ENCODE measurements at regions not wholly inside any gene's neighbourhood (a gene's known extent, or its start where the extent isn't known, plus 50 kb on each side); places are given as distances from the start of the nearest gene placed in this dataset.

- H3K9ac ChIP-seq (ENCODE audit: low read length), result no peak overlapping the region
- CTCF ChIA-PET, result no interaction called here
- H3K27ac ChIP-seq (ENCODE audit: low read depth, low read length), result no peak overlapping the region
- peaks cover 0 to 4% of the 10 kb centered on the region in 2 experiments; a peak in 1 of 4 replicates for H3K9me3 ChIP-seq (ENCODE audit: control insufficient read depth in 1 of 2, insufficient read depth in 1 of 2, low read depth in 1 of 2, low read length in 2 of 2)
- no peaks in the 10 kb centered on the region for H3K27me3 ChIP-seq (ENCODE audit: insufficient read depth, low read length)
- no peak overlapping the region for H3K4me2 ChIP-seq (ENCODE audit: low read length)
- no peaks in the 10 kb centered on the region for H3K9me2 ChIP-seq (ENCODE audit: insufficient read depth)
- DNase-seq (ENCODE audit: low read depth, low spot score), result no peak
- no peaks in the 10 kb centered on the region for H3K36me3 ChIP-seq (ENCODE audit: control insufficient read depth in 1 of 2, insufficient read depth in 2 of 2, low read length in 2 of 2)
- no peak for ATAC-seq
- RAD21 ChIA-PET (ENCODE audit: low non-redundant PET in 1 of 2, low total read pairs in 2 of 2, uncharacterized antibody in 2 of 2, unreplicated experiment in 2 of 2), result no interaction called here
- H3K79me2 ChIP-seq (ENCODE audit: insufficient read depth, low read length), result no peaks in the 10 kb centered on the region
- intact Hi-C loops (cut with micrococcal nuclease), result no loop called here
- POLR2A ChIA-PET, result no interaction called here
- BruUV-seq (replicated peaks), result no TSS peak
- H3K4me3 ChIP-seq (replicated peaks in 1 of 2; ENCODE audit: low read depth in 1 of 2, low read length in 2 of 2), result no peak overlapping the region
- no peak overlapping the region for H2AFZ ChIP-seq (ENCODE audit: low read depth, low read length, poor library complexity, severe bottlenecking)
- no peaks in the 10 kb centered on the region for H3K4me1 ChIP-seq (ENCODE audit: control insufficient read depth in 1 of 2, insufficient read depth in 2 of 2, low read length in 2 of 2)
- TF ChIP-seq, protein P1, sequence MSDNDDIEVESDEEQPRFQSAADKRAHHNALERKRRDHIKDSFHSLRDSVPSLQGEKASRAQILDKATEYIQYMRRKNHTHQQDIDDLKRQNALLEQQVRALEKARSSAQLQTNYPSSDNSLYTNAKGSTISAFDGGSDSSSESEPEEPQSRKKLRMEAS (IDR thresholded peaks at IDR 0.05), result no peak
- no peak for TF ChIP-seq EZH2phosphoT487 (IDR thresholded peaks at IDR 0.05; ENCODE audit: borderline replicate concordance)
- no peak for TF ChIP-seq SIN3A (IDR thresholded peaks at IDR 0.05; ENCODE audit: low read depth)
- TF ChIP-seq RAD21 (IDR thresholded peaks at IDR 0.05; ENCODE audit: low read depth), result no peak
- TF ChIP-seq ZNF274 (IDR thresholded peaks at IDR 0.05; ENCODE audit: low read depth, low read length), result no peak
- no peaks in the 10 kb centered on the region for H4K20me1 ChIP-seq (ENCODE audit: insufficient read depth)
These were observed 94.0 kb upstream of the SALL1 start for GRCh38 chr16:51244887-51245657.

DNA sequence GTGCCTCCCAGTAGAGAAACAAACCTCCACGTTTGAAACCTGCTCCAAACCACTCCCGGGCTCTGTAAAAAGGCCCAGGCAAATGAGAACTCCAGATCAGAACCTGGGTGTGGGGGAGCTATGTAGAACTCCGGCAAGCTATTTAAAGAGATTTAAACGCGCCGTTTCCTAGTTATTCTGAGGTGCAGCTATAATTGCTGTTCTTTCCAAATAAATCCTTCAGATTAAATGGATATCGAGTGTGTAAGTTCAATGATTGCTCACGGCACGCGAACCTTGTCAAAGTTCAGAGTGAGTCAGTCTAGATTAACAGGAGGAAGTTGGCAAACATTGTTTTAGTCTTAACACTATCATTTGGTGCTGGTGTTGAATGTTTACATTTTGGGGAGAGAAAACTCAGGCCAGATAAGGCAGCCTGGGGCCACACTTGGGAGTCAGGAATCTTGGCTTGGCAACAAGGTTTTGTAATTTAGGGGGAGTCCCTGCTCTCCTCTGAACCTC lies 92.9 kb upstream of the SALL1 start:
- ChIA-PET POLR2A (no interaction called here), CTCF (no interaction called here), RAD21 (ENCODE audit: low non-redundant PET in 1 of 2, low total read pairs in 2 of 2, uncharacterized antibody in 2 of 2, unreplicated experiment in 2 of 2) (no interaction called here)
- TF ChIP-seq EGR1 (IDR thresholded peaks at IDR 0.05; ENCODE audit: low read depth), result no peak
- no peak for TF ChIP-seq SIN3A (IDR thresholded peaks at IDR 0.05; ENCODE audit: low read depth)
- TF ChIP-seq POLR2AphosphoS5 (IDR thresholded peaks at IDR 0.05; ENCODE audit: low read depth, low read length), result no peak
- no peak for TF ChIP-seq ZFX (IDR thresholded peaks at IDR 0.05)
- no peak for TF ChIP-seq CBX3 (IDR thresholded peaks at IDR 0.05; ENCODE audit: low read depth)
- TF ChIP-seq ATF3 (IDR thresholded peaks at IDR 0.05), result no peak
- TF ChIP-seq, protein P2, sequence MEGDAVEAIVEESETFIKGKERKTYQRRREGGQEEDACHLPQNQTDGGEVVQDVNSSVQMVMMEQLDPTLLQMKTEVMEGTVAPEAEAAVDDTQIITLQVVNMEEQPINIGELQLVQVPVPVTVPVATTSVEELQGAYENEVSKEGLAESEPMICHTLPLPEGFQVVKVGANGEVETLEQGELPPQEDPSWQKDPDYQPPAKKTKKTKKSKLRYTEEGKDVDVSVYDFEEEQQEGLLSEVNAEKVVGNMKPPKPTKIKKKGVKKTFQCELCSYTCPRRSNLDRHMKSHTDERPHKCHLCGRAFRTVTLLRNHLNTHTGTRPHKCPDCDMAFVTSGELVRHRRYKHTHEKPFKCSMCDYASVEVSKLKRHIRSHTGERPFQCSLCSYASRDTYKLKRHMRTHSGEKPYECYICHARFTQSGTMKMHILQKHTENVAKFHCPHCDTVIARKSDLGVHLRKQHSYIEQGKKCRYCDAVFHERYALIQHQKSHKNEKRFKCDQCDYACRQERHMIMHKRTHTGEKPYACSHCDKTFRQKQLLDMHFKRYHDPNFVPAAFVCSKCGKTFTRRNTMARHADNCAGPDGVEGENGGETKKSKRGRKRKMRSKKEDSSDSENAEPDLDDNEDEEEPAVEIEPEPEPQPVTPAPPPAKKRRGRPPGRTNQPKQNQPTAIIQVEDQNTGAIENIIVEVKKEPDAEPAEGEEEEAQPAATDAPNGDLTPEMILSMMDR (IDR thresholded peaks at IDR 0.05 in 2 of 3, conservative IDR thresholded peaks at IDR 0.05 in 1 of 3; ENCODE audit: borderline replicate concordance in 1 of 3, insufficient read depth in 1 of 3, low read depth in 2 of 3, low read length in 2 of 3), result no peak
- no peak for TF ChIP-seq POLR2A (IDR thresholded peaks at IDR 0.05; ENCODE audit: borderline replicate concordance, extremely low read depth, insufficient read depth, insufficient read length)
- TF ChIP-seq, protein P3, sequence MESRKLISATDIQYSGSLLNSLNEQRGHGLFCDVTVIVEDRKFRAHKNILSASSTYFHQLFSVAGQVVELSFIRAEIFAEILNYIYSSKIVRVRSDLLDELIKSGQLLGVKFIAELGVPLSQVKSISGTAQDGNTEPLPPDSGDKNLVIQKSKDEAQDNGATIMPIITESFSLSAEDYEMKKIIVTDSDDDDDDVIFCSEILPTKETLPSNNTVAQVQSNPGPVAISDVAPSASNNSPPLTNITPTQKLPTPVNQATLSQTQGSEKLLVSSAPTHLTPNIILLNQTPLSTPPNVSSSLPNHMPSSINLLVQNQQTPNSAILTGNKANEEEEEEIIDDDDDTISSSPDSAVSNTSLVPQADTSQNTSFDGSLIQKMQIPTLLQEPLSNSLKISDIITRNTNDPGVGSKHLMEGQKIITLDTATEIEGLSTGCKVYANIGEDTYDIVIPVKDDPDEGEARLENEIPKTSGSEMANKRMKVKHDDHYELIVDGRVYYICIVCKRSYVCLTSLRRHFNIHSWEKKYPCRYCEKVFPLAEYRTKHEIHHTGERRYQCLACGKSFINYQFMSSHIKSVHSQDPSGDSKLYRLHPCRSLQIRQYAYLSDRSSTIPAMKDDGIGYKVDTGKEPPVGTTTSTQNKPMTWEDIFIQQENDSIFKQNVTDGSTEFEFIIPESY (IDR thresholded peaks at IDR 0.05; ENCODE audit: extremely low read depth, insufficient replicate concordance, low read length), result no peak
- no peak for TF ChIP-seq SP1 (IDR thresholded peaks at IDR 0.05; ENCODE audit: low read depth)
- TF ChIP-seq SRF (IDR thresholded peaks at IDR 0.05; ENCODE audit: low read depth), result no peak
- Histone ChIP-seq H4K20me1 (ENCODE audit: insufficient read depth) (no peaks in the 10 kb centered on the region), H3K27me3 (ENCODE audit: insufficient read depth, low read length) (no peaks in the 10 kb centered on the region), H3K36me3 (ENCODE audit: control insufficient read depth in 1 of 2, insufficient read depth in 2 of 2, low read length in 2 of 2) (no peaks in the 10 kb centered on the region), H3K4me1 (ENCODE audit: control insufficient read depth in 1 of 2, insufficient read depth in 2 of 2, low read length in 2 of 2) (no peaks in the 10 kb centered on the region), H2AFZ (ENCODE audit: low read depth, low read length, poor library complexity, severe bottlenecking) (no peak overlapping the region), H3K4me2 (ENCODE audit: low read length) (no peak overlapping the region), H3K27ac (ENCODE audit: low read depth, low read length) (no peak overlapping the region), H3K9me2 (ENCODE audit: insufficient read depth) (no peaks in the 10 kb centered on the region), H3K79me2 (ENCODE audit: insufficient read depth, low read length) (no peaks in the 10 kb centered on the region), H3K9me3 (ENCODE audit: control insufficient read depth in 1 of 2, insufficient read depth in 1 of 2, low read depth in 1 of 2, low read length in 2 of 2) (peaks cover 0 to 4% of the 10 kb centered on the region in 2 experiments; a peak in 1 of 4 replicates), H3K4me3 (replicated peaks in 1 of 2; ENCODE audit: low read depth in 1 of 2, low read length in 2 of 2) (no peak overlapping the region), H3K9ac (ENCODE audit: low read length) (no peak overlapping the region)
- intact Hi-C loops (cut with micrococcal nuclease), result no loop called here
- ATAC-seq, result no peak
- BruUV-seq (replicated peaks), result no TSS peak
- DNase-seq (ENCODE audit: low read depth, low spot score), result no peak
